GM10266 (cell line): ENCODE measurements at regions not wholly inside any gene's neighbourhood (a gene's known extent, or its start where the extent isn't known, plus 50 kb on each side); places are given as distances from the start of the nearest gene placed in this dataset.
"Not testable (repeated sequence)": the region's sequence is repeated elsewhere in the genome, so short reads cannot be mapped to it uniquely, and the experiment has no call there.

Experiments used
- DNase-seq: peaks from one replicate; pipeline ENCODE4 v3.0.0; 2012; ENCODE audit errors: extremely low spot score
- CTCF ChIP-seq: IDR thresholded peaks from 2 replicates; pipeline ENCODE4 v1.5.1; 2012; ENCODE audit warnings: mild to moderate bottlenecking, low read depth; ENCODE audit not compliant: control insufficient read depth, insufficient read depth; ENCODE audit errors: missing control alignments

- TF ChIP-seq CTCF, result no peak
- DNase-seq, result no peak
These were observed 78.3 kb upstream of the HES1 start for GRCh38 chr3:194057570-194058188.

GRCh38 chr3:194058189-194058571 lies 77.8 kb upstream of the HES1 start:
- DNase-seq, result peak; percentile 67
- TF ChIP-seq CTCF, result no peak

- no peak for TF ChIP-seq CTCF
- DNase-seq, result no peak
These were observed 77.2 kb upstream of the HES1 start for GRCh38 chr3:194058753-194059152.

DNA sequence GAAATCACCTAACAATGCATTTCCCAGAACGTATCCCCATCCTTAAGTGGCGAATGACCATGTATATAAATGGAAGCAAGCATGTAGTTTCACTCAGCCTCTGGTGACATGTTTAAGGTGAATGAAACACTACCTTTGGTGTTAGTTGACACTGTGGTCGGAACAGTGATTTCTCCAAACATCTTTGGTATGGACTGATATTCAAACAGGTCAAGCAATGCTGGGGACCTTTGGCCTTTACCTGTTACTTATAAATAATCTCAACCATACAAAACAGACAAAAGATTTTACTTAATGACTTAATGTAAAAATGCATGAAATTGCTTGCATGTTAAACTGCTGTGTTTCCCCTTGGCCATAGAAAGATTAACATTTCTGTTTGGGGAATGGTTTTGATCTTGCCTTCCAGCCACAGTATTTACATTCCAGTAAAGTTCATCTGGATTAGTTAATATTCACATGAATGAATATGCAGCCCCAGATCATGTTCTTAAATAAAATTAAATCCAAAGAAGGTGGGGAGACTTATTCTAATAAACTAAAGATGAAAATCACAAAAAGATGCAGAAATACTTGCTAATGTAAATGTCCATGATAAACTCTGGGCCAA lies 74.4 kb upstream of the HES1 start:
- TF ChIP-seq CTCF, result no peak
- no peak for DNase-seq

DNA sequence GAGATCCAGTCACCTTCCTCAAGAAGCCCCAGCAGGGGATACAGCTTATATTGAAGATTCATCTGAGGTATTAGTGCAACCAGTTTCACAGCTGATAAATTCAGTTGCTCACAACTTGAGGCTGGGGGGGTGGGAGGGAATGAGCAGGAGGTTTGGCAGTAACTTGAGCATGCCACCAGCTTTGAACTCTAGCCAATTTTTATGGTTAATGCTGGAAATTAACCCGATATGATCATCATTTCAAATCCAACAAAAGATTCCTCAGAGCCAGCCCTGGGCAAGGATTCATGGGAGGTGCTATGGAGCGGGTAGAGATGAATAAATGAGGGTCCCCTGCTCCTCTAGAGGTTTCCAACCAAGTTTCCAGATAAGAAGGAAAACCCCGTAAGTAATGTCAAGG lies 73.1 kb upstream of the HES1 start:
- DNase-seq, result no peak
- TF ChIP-seq CTCF, result no peak

- DNase-seq, result no peak
- TF ChIP-seq CTCF, result no peak
These were observed 71.3 kb upstream of the HES1 start for GRCh38 chr3:194064380-194065332.

- DNase-seq, result not testable (repeated sequence)
These were observed 68.6 kb upstream of the HES1 start for GRCh38 chr3:194067327-194067726.
